GM21423 (cell line): ENCODE measurements at regions not wholly inside any gene's neighbourhood (a gene's known extent, or its start where the extent isn't known, plus 50 kb on each side); places are given as distances from the start of the nearest gene placed in this dataset.

Experiments
- ATAC-seq: cut with Tn5 transposase; IDR thresholded peaks from one replicate; pipeline ENCODE4 v1.9.1; 2021; ENCODE audit warnings: mild to moderate bottlenecking, moderate library complexity; ENCODE audit not compliant: unreplicated experiment

- no peak for ATAC-seq
Measured at GRCh38 chr11:28582506-28582905, 474.3 kb downstream of the METTL15 start.

- no peak for ATAC-seq
Measured at GRCh38 chr11:28581286-28582242, 473.4 kb downstream of the METTL15 start.

- ATAC-seq = no peak
Measured at GRCh38 chr11:28571371-28571770, 463.2 kb downstream of the METTL15 start.

- ATAC-seq = no peak
Measured at GRCh38 chr11:28569106-28569505, 460.9 kb downstream of the METTL15 start.

- ATAC-seq = no peak
Measured at GRCh38 chr11:28566339-28567089, 458.3 kb downstream of the METTL15 start.

GRCh38 chr11:28559492-28559891 lies 451.3 kb downstream of the METTL15 start:
- no peak for ATAC-seq

GRCh38 chr11:28547321-28547741 lies 439.1 kb downstream of the METTL15 start:
- no peak for ATAC-seq

GRCh38 chr11:28545536-28545935 lies 437.3 kb downstream of the METTL15 start:
- ATAC-seq = no peak

GRCh38 chr11:28542561-28542960 lies 434.4 kb downstream of the METTL15 start:
- ATAC-seq = no peak

GRCh38 chr11:28539239-28540030 lies 431.2 kb downstream of the METTL15 start:
- ATAC-seq = no peak

- no peak for ATAC-seq
Measured at GRCh38 chr11:28537822-28538221, 429.6 kb downstream of the METTL15 start.

- ATAC-seq = no peak
Measured at GRCh38 chr11:28536504-28537267, 428.5 kb downstream of the METTL15 start.

- no peak for ATAC-seq
Measured at GRCh38 chr11:28535677-28536076, 427.5 kb downstream of the METTL15 start.

GRCh38 chr11:28529540-28530410 lies 421.6 kb downstream of the METTL15 start:
- ATAC-seq = no peak

- ATAC-seq = no peak
Measured at GRCh38 chr11:28529046-28529445, 420.9 kb downstream of the METTL15 start.

GRCh38 chr11:28528217-28528616 lies 420.0 kb downstream of the METTL15 start:
- ATAC-seq = no peak

- no peak for ATAC-seq
Measured at GRCh38 chr11:28526406-28526751, 418.2 kb downstream of the METTL15 start.

GRCh38 chr11:28525636-28526405 lies 417.6 kb downstream of the METTL15 start:
- ATAC-seq = no peak

GRCh38 chr11:28524098-28524497 lies 415.9 kb downstream of the METTL15 start:
- ATAC-seq = no peak
